Activated CD4-positive, alpha-beta T cell treated with anti-CD3 and anti-CD28 coated beads, Interleukin-2, amount 10 ng/mL, durations not matched to agents 7 days and 5 days (primary cell): ENCODE measurements at regions not wholly inside any gene's neighbourhood (a gene's known extent, or its start where the extent isn't known, plus 50 kb on each side); places are given as distances from the start of the nearest gene placed in this dataset.

ENCODE experiments used
- CTCF ChIA-PET: fragments of 350-600 bp; sonication (Branson Sonifier 250); formaldehyde crosslinking; loops from one replicate; lab custom pipeline; 2021; ENCODE audit warnings: antibody characterized with exemption; lab: Charles Lee
- POLR2A ChIA-PET: fragments of 350-600 bp; sonication (Branson Sonifier 250); formaldehyde crosslinking; loops from one replicate; lab custom pipeline; 2021; ENCODE audit warnings: antibody characterized with exemption; lab: Charles Lee
- DNase-seq: peaks from one replicate; pipeline ENCODE4 v3.0.0-alpha.2; 2020
- H3K27ac Mint-ChIP-seq: one replicate; pipeline ENCODE4 v1.8.0; 2021; ENCODE audit warnings: mild to moderate bottlenecking, moderate library complexity, mixed read lengths
- H3K27me3 Mint-ChIP-seq: one replicate; pipeline ENCODE4 v1.8.0; 2021; ENCODE audit warnings: mixed read lengths
- H3K36me3 Mint-ChIP-seq: one replicate; pipeline ENCODE4 v1.8.0; 2021; ENCODE audit warnings: low read depth, mixed read lengths
- H3K4me1 Mint-ChIP-seq: one replicate; pipeline ENCODE4 v1.8.0; 2021; ENCODE audit warnings: mixed read lengths
- H3K4me3 Mint-ChIP-seq: one replicate; pipeline ENCODE4 v1.8.0; 2021; ENCODE audit warnings: mild to moderate bottlenecking, moderate library complexity, mixed read lengths
- H3K9me3 Mint-ChIP-seq: one replicate; pipeline ENCODE4 v1.8.0; 2021; ENCODE audit warnings: mixed read lengths

- H3K27me3 Mint-ChIP-seq = peaks cover 2% of the 10 kb centered on the region
- no peaks in the 10 kb centered on the region for H3K9me3 Mint-ChIP-seq
- no peak overlapping the region for H3K27ac Mint-ChIP-seq
- no peak overlapping the region for H3K4me3 Mint-ChIP-seq
- peaks cover 3% of the 10 kb centered on the region for H3K4me1 Mint-ChIP-seq
- no peak for DNase-seq
- ChIA-PET CTCF (interaction anchor here (1.2 kb wide), 1 partner anchor 15 kb away, joined by 5 read pairs; no protein-coding TSS in a partner anchor), POLR2A (no interaction called here)
- H3K36me3 Mint-ChIP-seq = no peaks in the 10 kb centered on the region
Measured at GRCh38 chr1:229108598-229109201, 162.2 kb upstream of the RAB4A start.

GRCh38 chr1:229109320-229109761 is 161.6 kb upstream of the RAB4A start:
- H3K4me1 Mint-ChIP-seq = peaks cover 8% of the 10 kb centered on the region
- H3K4me3 Mint-ChIP-seq = no peak overlapping the region

GRCh38 chr1:229110986-229111385 is 159.9 kb upstream of the RAB4A start:
- POLR2A ChIA-PET = no interaction called here
- Mint-ChIP-seq H3K9me3 (no peaks in the 10 kb centered on the region), H3K4me3 (no peak overlapping the region), H3K27me3 (peaks cover 2% of the 10 kb centered on the region), H3K36me3 (no peaks in the 10 kb centered on the region), H3K4me1 (peaks cover 12% of the 10 kb centered on the region), H3K27ac (no peak overlapping the region)
- CTCF ChIA-PET = no interaction called here
- no peak for DNase-seq

More at GRCh38 chr1:229109320-229109761, 161.6 kb upstream of the RAB4A start:
- Mint-ChIP-seq H3K27ac (no peak overlapping the region), H3K36me3 (no peaks in the 10 kb centered on the region), H3K9me3 (no peaks in the 10 kb centered on the region), H3K27me3 (peaks cover 2% of the 10 kb centered on the region)
- ChIA-PET CTCF (interaction anchor here (1.2 kb wide), 1 partner anchor 15 kb away, joined by 5 read pairs; no protein-coding TSS in a partner anchor), POLR2A (no interaction called here)
- no peak for DNase-seq

DNA sequence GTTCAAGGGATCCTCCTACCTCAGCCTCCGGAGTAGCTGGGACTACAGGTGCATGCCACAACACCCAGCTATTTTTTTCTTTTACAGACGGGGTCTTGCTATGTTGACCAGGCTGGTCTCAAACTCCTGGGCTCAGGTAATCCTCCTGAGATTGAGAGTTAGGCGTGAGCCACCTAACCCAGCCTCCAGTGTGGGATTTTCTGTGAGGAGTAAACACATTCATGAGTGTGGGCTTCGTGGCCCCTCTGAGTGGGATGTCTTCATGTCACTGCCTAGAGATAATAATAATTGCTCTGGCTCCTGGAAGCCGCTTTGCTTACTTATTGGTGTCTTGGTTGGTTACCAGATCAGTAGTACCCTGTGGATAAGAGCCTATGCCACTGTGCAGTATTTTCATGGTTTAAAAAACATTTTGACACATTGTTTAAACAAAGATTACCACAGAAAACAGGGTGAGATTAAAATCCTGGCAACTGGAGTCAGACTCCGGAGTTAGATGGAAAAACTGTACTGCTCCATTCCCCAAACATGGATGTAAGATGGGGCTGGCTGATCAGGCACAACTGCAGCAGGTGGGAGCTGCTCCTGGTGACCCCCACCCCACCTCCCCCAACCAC is 159.1 kb upstream of the RAB4A start:
- DNase-seq = no peak
- Mint-ChIP-seq H3K4me3 (no peak overlapping the region), H3K9me3 (no peaks in the 10 kb centered on the region), H3K36me3 (no peaks in the 10 kb centered on the region), H3K27me3 (peaks cover 2% of the 10 kb centered on the region), H3K27ac (no peak overlapping the region), H3K4me1 (peaks cover 10% of the 10 kb centered on the region)
- CTCF ChIA-PET = no interaction called here
- POLR2A ChIA-PET = no interaction called here

GRCh38 chr1:229112832-229113548 is 157.9 kb upstream of the RAB4A start:
- Mint-ChIP-seq H3K27me3 (peaks cover 2% of the 10 kb centered on the region), H3K4me3 (no peak overlapping the region), H3K36me3 (no peaks in the 10 kb centered on the region), H3K9me3 (no peaks in the 10 kb centered on the region), H3K27ac (no peak overlapping the region), H3K4me1 (peaks cover 9% of the 10 kb centered on the region)
- CTCF ChIA-PET = interaction anchor here (0.9 kb wide), 1 partner anchor 10 kb away, joined by 3 read pairs; no protein-coding TSS in a partner anchor
- no peak for DNase-seq
- POLR2A ChIA-PET = interaction anchor here (0.6 kb wide), 1 partner anchor 1087 kb away, joined by 3 read pairs; no protein-coding TSS in a partner anchor

GRCh38 chr1:229114315-229114714 is 156.6 kb upstream of the RAB4A start:
- no peaks in the 10 kb centered on the region for H3K9me3 Mint-ChIP-seq
- no peak for DNase-seq
- POLR2A ChIA-PET = no interaction called here
- CTCF ChIA-PET = no interaction called here
- H3K4me1 Mint-ChIP-seq = peaks cover 9% of the 10 kb centered on the region
- no peak overlapping the region for H3K27ac Mint-ChIP-seq
- no peaks in the 10 kb centered on the region for H3K36me3 Mint-ChIP-seq
- H3K4me3 Mint-ChIP-seq = no peak overlapping the region
- no peaks in the 10 kb centered on the region for H3K27me3 Mint-ChIP-seq

GRCh38 chr1:229114850-229115365 is 156.0 kb upstream of the RAB4A start:
- Mint-ChIP-seq H3K36me3 (no peaks in the 10 kb centered on the region), H3K27me3 (no peaks in the 10 kb centered on the region), H3K4me3 (no peak overlapping the region), H3K9me3 (peaks cover 2% of the 10 kb centered on the region), H3K27ac (no peak overlapping the region), H3K4me1 (peaks cover 11% of the 10 kb centered on the region)
- ChIA-PET CTCF (no interaction called here), POLR2A (no interaction called here)
- DNase-seq = no peak

GRCh38 chr1:229116114-229116513 is 154.8 kb upstream of the RAB4A start:
- no peaks in the 10 kb centered on the region for H3K36me3 Mint-ChIP-seq
- H3K4me3 Mint-ChIP-seq = no peak overlapping the region
- no peak for DNase-seq
- H3K27me3 Mint-ChIP-seq = no peaks in the 10 kb centered on the region
- POLR2A ChIA-PET = no interaction called here
- H3K9me3 Mint-ChIP-seq = peaks cover 2% of the 10 kb centered on the region
- peaks cover 11% of the 10 kb centered on the region for H3K4me1 Mint-ChIP-seq
- CTCF ChIA-PET = no interaction called here
- H3K27ac Mint-ChIP-seq = no peak overlapping the region

DNA sequence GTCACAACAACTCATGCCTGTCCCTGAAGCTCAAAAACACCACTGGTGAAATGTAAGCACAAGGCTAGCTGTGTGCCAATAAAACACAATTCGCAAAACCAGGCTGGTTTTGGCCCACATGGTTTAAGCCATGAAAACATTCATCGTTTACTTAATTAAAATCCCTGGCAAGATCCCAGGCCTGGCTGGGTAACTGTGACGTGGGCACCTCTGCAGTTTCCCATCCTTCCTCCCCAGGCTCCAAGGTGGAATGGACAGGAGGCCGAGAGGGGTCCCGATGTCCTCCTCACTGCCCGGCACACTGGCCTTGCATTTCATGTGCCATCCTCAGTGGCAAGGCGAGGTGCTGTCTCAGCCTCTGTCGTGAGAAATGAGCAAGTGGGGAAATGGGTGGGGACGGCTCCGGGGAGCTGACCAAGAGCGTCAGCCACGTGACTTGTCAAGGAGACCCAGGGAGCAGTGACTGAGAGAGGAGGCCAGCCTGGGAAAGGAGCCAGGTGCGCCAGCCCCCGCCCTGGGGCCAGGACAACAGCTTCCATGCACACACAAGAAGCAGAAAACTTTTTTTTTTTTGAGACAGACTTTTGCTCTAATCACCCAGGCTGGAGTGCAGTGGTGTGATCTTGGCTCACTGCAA is 153.1 kb upstream of the RAB4A start:
- Mint-ChIP-seq H3K27me3 (no peaks in the 10 kb centered on the region), H3K9me3 (peaks cover 2% of the 10 kb centered on the region), H3K4me1 (peaks cover 11% of the 10 kb centered on the region), H3K4me3 (no peak overlapping the region), H3K27ac (no peak overlapping the region), H3K36me3 (no peaks in the 10 kb centered on the region)
- ChIA-PET POLR2A (no interaction called here), CTCF (no interaction called here)
- DNase-seq = no peak

DNA sequence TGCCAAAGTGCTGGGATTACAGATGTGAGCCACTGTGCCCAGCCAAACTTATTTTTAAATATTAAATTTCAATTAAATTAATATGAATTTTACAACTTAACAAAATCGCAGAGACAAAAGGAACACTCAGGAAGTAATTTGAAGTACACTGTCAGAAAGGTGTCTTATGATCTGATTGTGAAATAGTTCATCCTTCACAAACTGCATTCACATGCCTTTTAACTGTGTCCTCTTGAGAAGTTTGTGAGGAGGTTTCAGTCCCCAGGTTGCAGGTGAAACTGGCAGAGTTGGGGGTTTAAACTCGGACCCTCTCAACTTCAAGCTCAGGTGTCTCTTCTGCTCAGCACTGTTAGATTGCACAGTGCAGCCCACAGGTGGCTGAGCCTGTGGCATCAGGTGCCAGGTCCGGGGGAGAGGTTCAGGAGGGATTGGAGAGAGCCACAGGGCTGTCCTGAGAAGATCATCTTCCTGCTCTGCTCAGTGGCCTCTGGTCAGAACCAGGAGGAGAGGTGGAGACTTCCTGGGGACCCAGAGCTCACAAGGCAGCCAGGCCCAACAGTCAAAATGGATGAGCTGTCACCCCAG is 152.3 kb upstream of the RAB4A start:
- no peaks in the 10 kb centered on the region for H3K27me3 Mint-ChIP-seq

DNA sequence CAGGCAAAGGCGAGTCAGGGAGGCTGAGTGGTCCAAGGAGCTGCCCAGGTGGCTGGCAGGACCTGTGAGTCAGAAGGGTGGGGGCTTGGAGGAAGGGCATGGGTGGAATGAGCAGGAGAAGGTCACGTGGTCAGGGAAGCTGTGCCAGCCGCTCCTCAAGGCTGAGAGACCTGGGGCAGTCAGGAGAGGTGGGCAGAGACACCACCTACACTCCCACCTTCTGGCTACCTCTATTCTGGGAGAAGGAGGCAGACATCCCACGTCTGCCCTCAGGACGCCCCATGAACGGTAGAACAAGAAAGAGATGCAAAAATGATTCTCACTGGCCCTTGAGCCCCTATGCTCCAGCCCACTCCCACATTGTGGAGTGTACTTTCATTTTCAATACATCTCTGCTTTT is 151.8 kb upstream of the RAB4A start:
- ChIA-PET CTCF (no interaction called here), POLR2A (no interaction called here)
- no peak overlapping the region for H3K27ac Mint-ChIP-seq
- DNase-seq = no peak
- H3K27me3 Mint-ChIP-seq = no peaks in the 10 kb centered on the region
- H3K36me3 Mint-ChIP-seq = no peaks in the 10 kb centered on the region
- peaks cover 2% of the 10 kb centered on the region for H3K9me3 Mint-ChIP-seq
- no peak overlapping the region for H3K4me3 Mint-ChIP-seq
- peaks cover 8% of the 10 kb centered on the region for H3K4me1 Mint-ChIP-seq

More for the DNA sequence above, 152.3 kb upstream of the RAB4A start:
- H3K27ac Mint-ChIP-seq = no peak overlapping the region
- H3K36me3 Mint-ChIP-seq = no peaks in the 10 kb centered on the region
- CTCF ChIA-PET = no interaction called here
- H3K4me3 Mint-ChIP-seq = no peak overlapping the region
- POLR2A ChIA-PET = no interaction called here
- DNase-seq = no peak
- H3K9me3 Mint-ChIP-seq = peaks cover 2% of the 10 kb centered on the region
- peaks cover 11% of the 10 kb centered on the region for H3K4me1 Mint-ChIP-seq

- no peaks in the 10 kb centered on the region for H3K27me3 Mint-ChIP-seq
- H3K4me1 Mint-ChIP-seq = peaks cover 2% of the 10 kb centered on the region
- ChIA-PET POLR2A (no interaction called here), CTCF (no interaction called here)
- H3K27ac Mint-ChIP-seq = no peak overlapping the region
- peaks cover 2% of the 10 kb centered on the region for H3K9me3 Mint-ChIP-seq
- DNase-seq = no peak
- H3K4me3 Mint-ChIP-seq = no peak overlapping the region
- H3K36me3 Mint-ChIP-seq = no peaks in the 10 kb centered on the region
Measured at GRCh38 chr1:229119876-229120275, 151.0 kb upstream of the RAB4A start.
